GM21526 (cell line): ENCODE measurements at regions not wholly inside any gene's neighbourhood (a gene's known extent, or its start where the extent isn't known, plus 50 kb on each side); places are given as distances from the start of the nearest gene placed in this dataset.
"Not testable (repeated sequence)": the region's sequence is repeated elsewhere in the genome, so short reads cannot be mapped to it uniquely, and the experiment has no call there.

Source experiments
- ATAC-seq: cut with Tn5 transposase; IDR thresholded peaks from one replicate; pipeline ENCODE4 v1.9.1; 2021; ENCODE audit warnings: moderate library complexity; ENCODE audit not compliant: unreplicated experiment, low FRiP score

GRCh38 chr21:25531538-25532250, 75.6 kb downstream of the MRPL39 start:
- not testable (repeated sequence) for ATAC-seq

- ATAC-seq, result no peak
These were observed 78.8 kb downstream of the MRPL39 start for GRCh38 chr21:25528515-25528914.

GRCh38 chr21:25518491-25518911, 88.8 kb downstream of the MRPL39 start:
- no peak for ATAC-seq

GRCh38 chr21:25515484-25516405, 91.5 kb downstream of the MRPL39 start:
- ATAC-seq, result no peak

GRCh38 chr21:25513810-25514209, 93.5 kb downstream of the MRPL39 start:
- ATAC-seq, result no peak

GRCh38 chr21:25512095-25513081, 94.9 kb downstream of the MRPL39 start:
- no peak for ATAC-seq

- peak; percentile 48 for ATAC-seq
These were observed 97.4 kb downstream of the MRPL39 start for GRCh38 chr21:25509862-25510261.

GRCh38 chr21:25508364-25508763, 98.9 kb downstream of the MRPL39 start:
- no peak for ATAC-seq

GRCh38 chr21:25507522-25507921, 99.8 kb downstream of the MRPL39 start:
- ATAC-seq, result peak; percentile 38

GRCh38 chr21:25506887-25507286, 100.4 kb downstream of the MRPL39 start:
- no peak for ATAC-seq

- ATAC-seq, result no peak
These were observed 101.0 kb downstream of the MRPL39 start for GRCh38 chr21:25506261-25506660.

GRCh38 chr21:25503981-25504380, 103.3 kb downstream of the MRPL39 start:
- ATAC-seq, result no peak

GRCh38 chr21:25501996-25502665, 105.2 kb downstream of the MRPL39 start:
- ATAC-seq, result peak; percentile 43

GRCh38 chr21:25501462-25501861, 105.8 kb downstream of the MRPL39 start:
- peak; percentile 14 for ATAC-seq

GRCh38 chr21:25500598-25500997, 106.7 kb downstream of the MRPL39 start:
- no peak for ATAC-seq

- no peak for ATAC-seq
These were observed 110.3 kb downstream of the MRPL39 start for GRCh38 chr21:25496825-25497482.

GRCh38 chr21:25494804-25495203, 112.5 kb downstream of the MRPL39 start:
- no peak for ATAC-seq

- ATAC-seq, result no peak
These were observed 113.6 kb downstream of the MRPL39 start for GRCh38 chr21:25493722-25494121.

GRCh38 chr21:25491267-25491666, 116.0 kb downstream of the MRPL39 start:
- ATAC-seq, result no peak
